D721Med (cell line): ENCODE measurements at regions not wholly inside any gene's neighbourhood (a gene's known extent, or its start where the extent isn't known, plus 50 kb on each side); places are given as distances from the start of the nearest gene placed in this dataset.
"Not testable (repeated sequence)": the region's sequence is repeated elsewhere in the genome, so short reads cannot be mapped to it uniquely, and the experiment has no call there.

Experiments used
- DNase-seq: peaks from one replicate; pipeline ENCODE4 v3.0.0; 2011; ENCODE audit warnings: low spot score; ENCODE audit not compliant: insufficient read length
- FAIRE-seq: peaks from 2 replicates; lab custom pipeline; 2011; peaks lifted over from hg19 to GRCh38; lab: Jason Lieb, UNC
- TF ChIP-seq, protein P1 (sequence below): IDR thresholded peaks from 2 replicates; pipeline ENCODE4 v1.5.1; 2012; ENCODE audit warnings: mild to moderate bottlenecking, control low read depth; ENCODE audit not compliant: insufficient read depth; ENCODE audit errors: missing control alignments

DNA sequence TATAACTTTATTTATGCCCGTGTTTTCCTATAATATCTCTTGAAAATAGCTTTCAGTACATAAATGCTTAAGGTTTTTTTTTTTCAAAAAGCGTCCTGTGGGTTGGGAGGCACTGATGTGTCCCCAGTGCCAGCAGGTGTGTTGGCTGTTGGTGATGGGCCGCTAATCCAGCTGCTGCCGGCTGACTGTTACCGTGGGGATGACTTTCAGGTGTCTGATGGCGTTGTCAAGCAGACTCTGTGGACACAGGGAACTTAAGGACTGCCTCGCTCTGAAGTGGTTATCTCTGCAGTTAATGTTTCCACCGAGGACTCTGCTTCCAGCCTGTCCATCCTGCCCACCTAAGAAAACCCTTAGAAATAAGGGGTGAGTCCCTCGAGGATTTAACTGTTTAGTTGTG is 94.5 kb downstream of the ANKRD10 start:
- FAIRE-seq (no peak), DNase-seq (no peak)
- TF ChIP-seq, protein P1, sequence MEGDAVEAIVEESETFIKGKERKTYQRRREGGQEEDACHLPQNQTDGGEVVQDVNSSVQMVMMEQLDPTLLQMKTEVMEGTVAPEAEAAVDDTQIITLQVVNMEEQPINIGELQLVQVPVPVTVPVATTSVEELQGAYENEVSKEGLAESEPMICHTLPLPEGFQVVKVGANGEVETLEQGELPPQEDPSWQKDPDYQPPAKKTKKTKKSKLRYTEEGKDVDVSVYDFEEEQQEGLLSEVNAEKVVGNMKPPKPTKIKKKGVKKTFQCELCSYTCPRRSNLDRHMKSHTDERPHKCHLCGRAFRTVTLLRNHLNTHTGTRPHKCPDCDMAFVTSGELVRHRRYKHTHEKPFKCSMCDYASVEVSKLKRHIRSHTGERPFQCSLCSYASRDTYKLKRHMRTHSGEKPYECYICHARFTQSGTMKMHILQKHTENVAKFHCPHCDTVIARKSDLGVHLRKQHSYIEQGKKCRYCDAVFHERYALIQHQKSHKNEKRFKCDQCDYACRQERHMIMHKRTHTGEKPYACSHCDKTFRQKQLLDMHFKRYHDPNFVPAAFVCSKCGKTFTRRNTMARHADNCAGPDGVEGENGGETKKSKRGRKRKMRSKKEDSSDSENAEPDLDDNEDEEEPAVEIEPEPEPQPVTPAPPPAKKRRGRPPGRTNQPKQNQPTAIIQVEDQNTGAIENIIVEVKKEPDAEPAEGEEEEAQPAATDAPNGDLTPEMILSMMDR, result no peak

DNA sequence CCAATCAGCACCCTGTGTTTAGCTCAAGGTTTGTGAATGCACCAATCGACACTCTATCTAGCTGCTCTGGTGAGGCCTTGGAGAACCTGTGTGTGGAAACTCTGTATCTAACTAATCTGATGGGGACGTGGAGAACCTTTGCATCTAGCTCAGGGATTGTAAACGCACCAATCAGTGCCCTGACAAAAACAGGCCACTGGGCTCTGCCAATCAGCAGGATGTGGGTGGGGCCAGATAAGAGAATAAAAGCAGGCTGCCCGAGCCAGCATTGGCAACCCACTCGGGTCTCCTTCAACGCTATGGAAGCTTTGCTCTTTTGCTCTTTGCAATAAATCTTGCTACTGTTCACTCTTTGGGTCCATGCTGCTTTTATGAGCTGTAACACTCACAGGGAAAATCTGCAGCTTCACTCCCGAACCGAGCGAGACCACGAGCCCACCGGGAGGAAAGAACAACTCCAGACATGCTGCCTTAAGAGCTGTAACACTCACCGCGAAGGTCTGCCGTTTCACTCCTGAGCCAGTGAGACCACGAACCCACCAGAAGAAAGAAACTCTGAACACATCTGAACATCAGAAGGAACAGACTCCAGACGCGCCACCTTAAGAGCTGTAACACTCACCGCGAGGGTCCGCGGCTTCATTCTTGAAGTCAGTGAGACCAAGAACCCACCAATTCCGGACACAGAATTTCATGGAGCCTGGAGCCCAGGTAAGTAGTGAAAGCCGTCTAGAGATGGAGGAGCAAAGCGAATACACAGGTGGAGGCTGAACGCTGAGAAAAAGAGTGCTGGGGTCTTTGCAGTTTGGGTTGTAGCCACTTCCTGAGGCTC is 92.8 kb downstream of the ANKRD10 start:
- FAIRE-seq, DNase-seq: not testable (repeated sequence)

DNA sequence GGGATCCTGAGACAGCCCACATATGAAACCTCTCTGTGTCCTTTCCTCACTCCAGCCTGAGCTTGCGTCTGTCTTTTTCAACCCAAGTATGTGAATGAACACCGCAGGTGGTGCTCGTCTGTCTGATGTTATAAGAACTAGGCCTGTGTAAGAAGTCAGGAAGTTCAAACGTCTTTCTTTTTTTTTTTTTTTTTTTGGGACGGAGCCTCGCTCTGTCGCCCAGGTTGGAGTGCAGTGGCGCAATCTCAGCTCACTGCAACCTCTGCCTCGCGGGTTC is 92.3 kb downstream of the ANKRD10 start:
- FAIRE-seq, result no peak
- TF ChIP-seq, protein P1, result no peak
- no peak for DNase-seq

DNA sequence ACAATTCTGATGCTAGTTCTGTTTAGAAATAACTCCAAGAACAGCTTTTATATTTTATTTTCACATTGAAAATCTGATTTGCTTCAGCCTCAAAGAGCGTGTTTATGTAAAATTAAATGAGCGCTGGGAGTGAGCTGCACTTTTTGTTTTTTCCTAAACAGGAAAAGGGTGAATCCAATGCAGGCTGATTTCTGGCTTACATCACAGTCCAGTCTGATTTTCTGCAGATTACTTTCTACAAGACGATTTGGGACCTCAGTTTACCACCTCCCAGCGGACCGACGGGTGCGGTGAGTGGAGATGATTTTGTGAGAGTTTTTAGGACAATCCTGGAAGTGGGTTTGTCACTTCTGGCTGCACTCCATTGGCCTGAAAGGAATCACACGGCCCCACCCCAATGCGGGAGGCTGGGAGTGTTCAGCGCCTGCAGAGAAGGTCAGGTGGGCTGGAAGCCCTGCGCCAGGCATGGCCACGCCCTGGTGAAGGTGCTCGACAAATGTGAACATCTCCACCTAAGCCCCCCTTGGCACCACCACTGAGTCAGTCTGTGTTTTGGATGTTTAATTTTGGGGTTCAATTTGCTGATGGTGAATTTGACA is 90.1 kb downstream of the ANKRD10 start:
- FAIRE-seq (no peak), DNase-seq (no peak)
- TF ChIP-seq, protein P1, result no peak

DNA sequence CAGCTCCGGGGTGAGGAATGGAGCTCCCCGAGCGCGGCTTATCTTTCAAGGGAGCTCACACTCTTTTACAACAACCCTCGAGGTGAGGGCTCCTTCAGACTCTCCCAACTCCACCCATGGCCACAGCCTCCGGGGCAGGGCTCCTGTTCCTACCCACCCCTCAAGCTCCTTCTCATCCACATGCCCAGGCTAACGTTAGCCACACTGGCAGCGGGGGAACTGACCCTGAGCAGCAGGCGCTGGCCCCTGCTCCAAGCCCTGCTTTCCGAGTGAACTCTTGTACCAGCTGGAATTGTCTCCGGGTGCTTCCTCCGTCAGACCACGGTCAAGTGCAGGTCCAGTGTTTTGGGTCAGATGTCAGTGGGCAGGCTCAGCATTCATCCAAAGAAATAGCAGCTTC is 89.4 kb downstream of the ANKRD10 start:
- DNase-seq, result no peak
- no peak for FAIRE-seq
- TF ChIP-seq, protein P1, result no peak

DNA sequence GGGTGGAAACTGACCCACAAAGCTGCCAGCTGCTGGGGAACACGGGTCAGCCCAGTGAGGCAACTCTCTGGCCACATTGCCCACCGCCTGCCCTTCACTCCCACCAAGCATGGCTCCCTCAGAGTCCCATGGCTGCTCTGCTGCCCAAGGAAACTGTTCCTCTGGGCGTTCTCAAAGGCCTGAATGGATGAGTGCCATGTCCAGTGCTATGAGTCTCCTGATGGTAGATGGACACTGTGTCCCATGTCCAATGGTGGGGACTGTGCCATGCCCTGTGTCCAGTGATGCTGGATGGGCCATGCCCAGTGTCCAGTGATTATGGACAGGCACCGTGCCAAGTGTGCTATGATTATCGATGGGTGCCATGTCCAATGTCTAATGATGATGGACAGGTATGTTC is 88.8 kb downstream of the ANKRD10 start:
- no peak for FAIRE-seq
- TF ChIP-seq, protein P1, result no peak
- no peak for DNase-seq

DNA sequence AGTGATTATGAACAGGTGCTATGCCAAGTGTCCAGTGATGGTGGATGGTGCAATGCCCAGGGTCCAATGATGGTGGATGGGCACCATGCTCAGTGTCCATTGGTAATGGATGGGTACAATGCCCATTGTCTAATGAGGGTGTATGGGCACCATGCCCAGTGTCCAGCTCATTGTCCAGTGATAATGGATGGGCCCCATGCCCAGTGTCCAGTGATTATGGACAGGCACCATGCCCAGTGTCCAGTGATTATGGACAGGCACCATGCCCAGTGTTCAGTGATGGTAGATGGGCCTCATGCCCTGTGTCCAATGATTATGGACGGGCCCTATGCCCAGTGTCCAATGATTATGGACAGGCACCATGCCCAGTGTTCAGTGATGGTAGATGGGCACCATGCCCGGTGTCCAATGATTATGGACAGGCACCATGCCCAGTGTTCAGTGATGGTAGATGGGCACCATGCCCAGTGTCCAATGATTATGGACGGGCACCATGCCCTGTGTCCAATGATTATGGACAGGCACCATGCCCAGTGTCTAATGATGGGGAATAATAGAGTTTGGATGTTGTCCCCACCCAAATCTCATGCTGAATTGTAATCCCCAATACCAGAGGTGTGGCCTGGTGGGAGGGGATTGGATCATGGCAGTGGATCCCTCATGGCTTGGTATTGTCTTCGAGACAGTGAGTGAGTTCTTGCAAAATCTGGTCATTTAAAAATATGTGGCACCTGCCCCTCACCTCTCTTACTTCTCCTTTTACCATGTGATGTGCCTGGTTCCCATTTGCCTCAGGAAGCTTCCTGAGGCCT is 87.8 kb downstream of the ANKRD10 start:
- DNase-seq, result no peak
- no peak for FAIRE-seq
- TF ChIP-seq, protein P1, result no peak
